Activated CD4-positive, alpha-beta memory T cell treated with anti-CD3 and anti-CD28 coated beads, Interleukin-2, amount 10 ng/mL, durations not matched to agents 7 days and 5 days (primary cell): ENCODE measurements at regions not wholly inside any gene's neighbourhood (a gene's known extent, or its start where the extent isn't known, plus 50 kb on each side); places are given as distances from the start of the nearest gene placed in this dataset.

Experiments used
- CTCF ChIA-PET: fragments of 350-600 bp; sonication (Branson Sonifier 250); formaldehyde crosslinking; loops from one replicate; lab custom pipeline; 2021; ENCODE audit warnings: antibody characterized with exemption, inconsistent platforms; lab: Charles Lee
- POLR2A ChIA-PET: fragments of 350-600 bp; sonication (Branson Sonifier 250); formaldehyde crosslinking; loops from one replicate; lab custom pipeline; 2021; ENCODE audit warnings: antibody characterized with exemption; lab: Charles Lee
- DNase-seq: peaks from one replicate; pipeline ENCODE4 v3.0.0-alpha.2; 2020
- H3K27ac Mint-ChIP-seq: one replicate; pipeline ENCODE4 v1.8.0; 2021; ENCODE audit warnings: mild to moderate bottlenecking, mixed read lengths
- H3K27me3 Mint-ChIP-seq: one replicate; pipeline ENCODE4 v1.8.0; 2021; ENCODE audit warnings: mixed read lengths
- H3K36me3 Mint-ChIP-seq: one replicate; pipeline ENCODE4 v1.8.0; 2021; ENCODE audit warnings: low read depth, mixed read lengths
- H3K4me1 Mint-ChIP-seq: one replicate; pipeline ENCODE4 v1.8.0; 2021; ENCODE audit warnings: mixed read lengths
- H3K4me3 Mint-ChIP-seq: one replicate; pipeline ENCODE4 v1.8.0; 2021; ENCODE audit warnings: mild to moderate bottlenecking, mixed read lengths
- H3K9me3 Mint-ChIP-seq: one replicate; pipeline ENCODE4 v1.8.0; 2021; ENCODE audit warnings: mixed read lengths

- no peak for DNase-seq
- H3K4me1 Mint-ChIP-seq: no peaks in the 10 kb centered on the region
- H3K27me3 Mint-ChIP-seq: no peaks in the 10 kb centered on the region
- H3K27ac Mint-ChIP-seq: no peak overlapping the region
- ChIA-PET CTCF (no interaction called here), POLR2A (no interaction called here)
- H3K4me3 Mint-ChIP-seq: no peak overlapping the region
- no peaks in the 10 kb centered on the region for H3K36me3 Mint-ChIP-seq
- no peaks in the 10 kb centered on the region for H3K9me3 Mint-ChIP-seq
Measured at GRCh38 chr18:60506682-60507081, 134.1 kb upstream of the MC4R start.

DNA sequence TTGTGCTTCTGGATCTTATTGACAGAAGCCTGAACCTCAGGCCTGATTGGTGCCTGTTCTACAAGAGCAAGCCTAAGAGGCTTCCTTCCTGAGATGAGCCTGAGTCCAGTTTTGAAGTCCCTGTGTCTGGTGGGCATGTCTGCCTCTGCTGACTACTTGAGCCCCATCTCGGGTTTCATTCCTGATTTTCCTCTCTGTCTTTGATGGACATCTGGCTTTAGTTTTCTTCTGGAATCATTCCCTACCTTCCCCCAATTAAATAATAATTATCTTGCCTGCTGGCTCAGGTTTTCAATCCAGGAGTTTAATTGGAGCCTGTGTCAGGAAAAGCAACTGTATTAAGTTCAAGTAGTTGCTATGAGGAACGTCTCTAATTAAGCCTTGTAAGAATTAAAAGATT, 135.5 kb upstream of the MC4R start:
- Mint-ChIP-seq H3K9me3 (no peaks in the 10 kb centered on the region), H3K4me3 (no peak overlapping the region), H3K27me3 (no peaks in the 10 kb centered on the region), H3K4me1 (no peaks in the 10 kb centered on the region), H3K27ac (no peak overlapping the region), H3K36me3 (no peaks in the 10 kb centered on the region)
- no peak for DNase-seq
- CTCF ChIA-PET: no interaction called here
- POLR2A ChIA-PET: no interaction called here

GRCh38 chr18:60534538-60534937, 162.0 kb upstream of the MC4R start:
- no peak for DNase-seq
- H3K4me3 Mint-ChIP-seq: no peak overlapping the region
- H3K27ac Mint-ChIP-seq: no peak overlapping the region
- H3K36me3 Mint-ChIP-seq: no peaks in the 10 kb centered on the region
- ChIA-PET CTCF (no interaction called here), POLR2A (no interaction called here)
- H3K27me3 Mint-ChIP-seq: no peaks in the 10 kb centered on the region
- no peaks in the 10 kb centered on the region for H3K4me1 Mint-ChIP-seq
- H3K9me3 Mint-ChIP-seq: no peaks in the 10 kb centered on the region

GRCh38 chr18:60537074-60537473, 164.5 kb upstream of the MC4R start:
- no peaks in the 10 kb centered on the region for H3K36me3 Mint-ChIP-seq
- no peaks in the 10 kb centered on the region for H3K4me1 Mint-ChIP-seq
- ChIA-PET POLR2A (no interaction called here), CTCF (no interaction called here)
- no peaks in the 10 kb centered on the region for H3K27me3 Mint-ChIP-seq
- H3K9me3 Mint-ChIP-seq: no peaks in the 10 kb centered on the region
- no peak overlapping the region for H3K27ac Mint-ChIP-seq
- H3K4me3 Mint-ChIP-seq: no peak overlapping the region
- DNase-seq: no peak

GRCh38 chr18:60538891-60539290, 166.3 kb upstream of the MC4R start:
- no peak for DNase-seq
- Mint-ChIP-seq H3K9me3 (no peaks in the 10 kb centered on the region), H3K27me3 (no peaks in the 10 kb centered on the region), H3K4me3 (no peak overlapping the region), H3K4me1 (no peaks in the 10 kb centered on the region), H3K27ac (no peak overlapping the region), H3K36me3 (no peaks in the 10 kb centered on the region)
- POLR2A ChIA-PET: no interaction called here
- CTCF ChIA-PET: no interaction called here

GRCh38 chr18:60541661-60542060, 169.1 kb upstream of the MC4R start:
- POLR2A ChIA-PET: no interaction called here
- no peaks in the 10 kb centered on the region for H3K9me3 Mint-ChIP-seq

GRCh38 chr18:60543646-60544045, 171.1 kb upstream of the MC4R start:
- DNase-seq: no peak
- Mint-ChIP-seq H3K4me1 (no peaks in the 10 kb centered on the region), H3K4me3 (no peak overlapping the region), H3K9me3 (no peaks in the 10 kb centered on the region), H3K36me3 (no peaks in the 10 kb centered on the region), H3K27ac (no peak overlapping the region), H3K27me3 (no peaks in the 10 kb centered on the region)
- POLR2A ChIA-PET: no interaction called here
- CTCF ChIA-PET: no interaction called here

More at GRCh38 chr18:60541661-60542060, 169.1 kb upstream of the MC4R start:
- no peaks in the 10 kb centered on the region for H3K4me1 Mint-ChIP-seq
- no peaks in the 10 kb centered on the region for H3K36me3 Mint-ChIP-seq
- no peak overlapping the region for H3K27ac Mint-ChIP-seq
- H3K27me3 Mint-ChIP-seq: no peaks in the 10 kb centered on the region
- CTCF ChIA-PET: no interaction called here
- no peak for DNase-seq
- H3K4me3 Mint-ChIP-seq: no peak overlapping the region

- H3K4me1 Mint-ChIP-seq: no peaks in the 10 kb centered on the region
Measured at GRCh38 chr18:60549338-60549960, 176.9 kb upstream of the MC4R start.

GRCh38 chr18:60552948-60553347, 180.4 kb upstream of the MC4R start:
- ChIA-PET POLR2A (no interaction called here), CTCF (no interaction called here)
- Mint-ChIP-seq H3K4me3 (no peak overlapping the region), H3K36me3 (no peaks in the 10 kb centered on the region), H3K27ac (no peak overlapping the region), H3K4me1 (no peaks in the 10 kb centered on the region), H3K27me3 (no peaks in the 10 kb centered on the region), H3K9me3 (no peaks in the 10 kb centered on the region)
- DNase-seq: no peak

More at GRCh38 chr18:60549338-60549960, 176.9 kb upstream of the MC4R start:
- Mint-ChIP-seq H3K4me3 (no peak overlapping the region), H3K9me3 (no peaks in the 10 kb centered on the region), H3K27ac (no peak overlapping the region), H3K27me3 (no peaks in the 10 kb centered on the region), H3K36me3 (no peaks in the 10 kb centered on the region)
- DNase-seq: no peak
- CTCF ChIA-PET: interaction anchor here (0.8 to 2.1 kb wide), 3 partner anchors 553 to 1090 kb away, joined by 3 to 7 read pairs (median 4); no protein-coding TSS in a partner anchor
- POLR2A ChIA-PET: no interaction called here

- H3K27ac Mint-ChIP-seq: no peak overlapping the region
- ChIA-PET POLR2A (no interaction called here), CTCF (no interaction called here)
- H3K27me3 Mint-ChIP-seq: no peaks in the 10 kb centered on the region
- H3K9me3 Mint-ChIP-seq: no peaks in the 10 kb centered on the region
- no peak for DNase-seq
- no peak overlapping the region for H3K4me3 Mint-ChIP-seq
- H3K36me3 Mint-ChIP-seq: no peaks in the 10 kb centered on the region
- no peaks in the 10 kb centered on the region for H3K4me1 Mint-ChIP-seq
Measured at GRCh38 chr18:60554967-60555366, 182.4 kb upstream of the MC4R start.

- H3K4me1 Mint-ChIP-seq: no peaks in the 10 kb centered on the region
- no peaks in the 10 kb centered on the region for H3K9me3 Mint-ChIP-seq
- H3K27ac Mint-ChIP-seq: no peak overlapping the region
- H3K27me3 Mint-ChIP-seq: no peaks in the 10 kb centered on the region
- POLR2A ChIA-PET: no interaction called here
- H3K4me3 Mint-ChIP-seq: no peak overlapping the region
- no peak for DNase-seq
- no peaks in the 10 kb centered on the region for H3K36me3 Mint-ChIP-seq
- CTCF ChIA-PET: no interaction called here
Measured at GRCh38 chr18:60555625-60556024, 183.1 kb upstream of the MC4R start.

- H3K9me3 Mint-ChIP-seq: no peaks in the 10 kb centered on the region
- ChIA-PET POLR2A (no interaction called here), CTCF (no interaction called here)
- DNase-seq: no peak
- no peak overlapping the region for H3K4me3 Mint-ChIP-seq
- no peak overlapping the region for H3K27ac Mint-ChIP-seq
- no peaks in the 10 kb centered on the region for H3K36me3 Mint-ChIP-seq
- H3K4me1 Mint-ChIP-seq: no peaks in the 10 kb centered on the region
- no peaks in the 10 kb centered on the region for H3K27me3 Mint-ChIP-seq
Measured at GRCh38 chr18:60556326-60556725, 183.8 kb upstream of the MC4R start.

DNA sequence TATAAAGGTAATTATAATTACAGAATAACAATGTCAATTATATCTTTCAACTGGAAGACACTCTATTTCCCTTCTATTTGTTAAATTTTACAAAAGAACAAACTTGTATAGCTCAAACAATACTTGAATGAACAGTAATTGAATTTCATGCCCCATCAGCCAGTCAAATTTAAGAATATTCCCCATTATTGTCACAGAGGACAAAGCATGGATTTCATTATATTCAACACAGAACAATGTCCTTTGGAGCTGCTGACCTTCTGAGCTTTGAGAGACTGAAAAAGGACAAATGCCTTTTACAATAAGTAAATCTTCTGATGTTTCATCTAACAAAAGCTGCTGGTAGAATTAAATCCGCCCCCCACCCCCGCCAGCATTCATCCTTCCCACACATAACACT, 187.5 kb upstream of the MC4R start:
- POLR2A ChIA-PET: no interaction called here
- CTCF ChIA-PET: no interaction called here
- no peak for DNase-seq

GRCh38 chr18:60563082-60563481, 190.5 kb upstream of the MC4R start:
- no peak overlapping the region for H3K27ac Mint-ChIP-seq
- ChIA-PET CTCF (no interaction called here), POLR2A (no interaction called here)
- no peaks in the 10 kb centered on the region for H3K9me3 Mint-ChIP-seq
- no peaks in the 10 kb centered on the region for H3K36me3 Mint-ChIP-seq
- H3K4me3 Mint-ChIP-seq: no peak overlapping the region
- DNase-seq: no peak
- H3K27me3 Mint-ChIP-seq: no peaks in the 10 kb centered on the region
- H3K4me1 Mint-ChIP-seq: no peaks in the 10 kb centered on the region

More for the DNA sequence above, 187.5 kb upstream of the MC4R start:
- no peak overlapping the region for H3K27ac Mint-ChIP-seq
- H3K4me1 Mint-ChIP-seq: no peaks in the 10 kb centered on the region
- no peaks in the 10 kb centered on the region for H3K27me3 Mint-ChIP-seq
- H3K4me3 Mint-ChIP-seq: no peak overlapping the region
- H3K9me3 Mint-ChIP-seq: no peaks in the 10 kb centered on the region
- no peaks in the 10 kb centered on the region for H3K36me3 Mint-ChIP-seq
